ENCODE measurements at regions not wholly inside any gene's neighbourhood (a gene's known extent, or its start where the extent isn't known, plus 50 kb on each side); places are given as distances from the start of the nearest gene placed in this dataset.
"Not testable (repeated sequence)": the region's sequence is repeated elsewhere in the genome, so short reads cannot be mapped to it uniquely, and the experiment has no call there.

DNA sequence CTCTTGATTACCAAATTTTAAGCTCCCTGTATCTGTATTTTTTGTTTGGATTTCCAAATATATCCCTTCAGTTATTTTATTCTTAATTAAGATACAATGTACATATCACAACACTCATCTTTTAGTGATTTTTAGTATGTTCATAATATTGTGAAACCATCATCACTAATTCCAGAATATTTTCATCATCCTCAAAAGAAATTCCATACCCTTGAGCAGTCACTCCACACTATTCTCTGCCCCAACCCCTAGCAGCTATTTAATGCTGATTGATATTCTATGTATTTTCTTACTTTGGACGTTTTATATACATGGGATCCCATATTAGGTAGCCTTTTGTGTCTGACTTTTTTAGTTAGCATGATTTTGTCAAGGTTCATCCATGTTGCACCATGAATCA lies 127.4 kb upstream of the SLC8A1 start:
- no peak for DNase-seq (ENCODE audit: low spot score)

DNA sequence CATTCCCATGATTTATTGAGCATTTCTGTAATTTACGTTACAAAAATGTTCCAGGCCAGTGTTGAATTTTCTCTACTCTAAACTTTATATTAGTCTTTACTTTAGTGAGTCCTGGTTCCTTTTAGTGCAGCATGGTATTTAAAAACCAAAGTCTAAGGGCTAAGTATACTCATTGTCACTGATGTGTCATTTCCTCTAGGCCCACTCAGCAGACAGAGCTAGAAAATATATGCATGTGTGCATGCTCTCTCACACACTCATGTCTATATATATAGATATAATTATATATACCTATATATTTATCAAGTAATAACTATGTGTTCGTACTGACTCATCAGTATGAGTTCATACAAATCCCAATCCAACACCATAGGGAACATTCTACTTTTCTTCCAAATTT lies 132.5 kb upstream of the SLC8A1 start:
- no peak for DNase-seq (ENCODE audit: low spot score)

DNA sequence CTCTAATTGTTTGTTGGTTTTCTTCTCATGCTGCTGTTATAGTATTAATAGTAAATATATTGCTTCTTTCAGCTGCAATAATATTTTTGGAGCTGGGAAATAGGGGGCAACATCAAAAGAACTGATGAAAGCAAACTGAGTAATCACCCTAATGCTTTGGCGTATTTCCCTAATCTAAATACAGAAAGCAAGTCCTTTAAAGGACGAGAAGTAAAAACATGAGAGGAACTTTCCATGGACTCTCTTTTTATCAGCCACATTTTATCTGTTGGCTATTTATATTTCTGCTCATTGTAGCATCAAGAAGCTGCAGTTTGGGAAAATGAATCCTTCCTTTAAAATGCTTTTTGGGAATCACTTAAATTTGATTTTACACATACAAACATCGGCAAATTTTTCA lies 139.9 kb upstream of the SLC8A1 start:
- no peak for DNase-seq (ENCODE audit: low spot score)

DNA sequence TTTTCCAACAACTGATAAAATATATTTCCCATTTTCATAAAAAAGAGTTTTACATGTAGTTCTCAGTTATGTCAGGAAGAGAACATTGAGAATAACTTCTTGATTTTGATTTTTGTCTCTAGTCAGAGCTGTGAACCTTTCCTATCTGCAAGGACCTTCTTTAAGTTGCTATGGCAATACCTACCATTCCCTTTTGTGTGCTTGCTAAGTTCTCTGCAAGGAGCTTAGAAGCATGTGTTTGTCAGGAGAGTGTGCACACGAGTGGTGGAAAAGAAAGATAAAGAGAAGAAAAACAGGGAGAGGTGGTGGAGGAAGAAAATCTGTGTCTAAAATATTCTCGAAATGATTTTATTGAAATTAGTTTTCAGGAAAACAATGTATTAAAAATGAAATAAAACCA lies 140.3 kb upstream of the SLC8A1 start:
- no peak for DNase-seq (ENCODE audit: low spot score)

DNA sequence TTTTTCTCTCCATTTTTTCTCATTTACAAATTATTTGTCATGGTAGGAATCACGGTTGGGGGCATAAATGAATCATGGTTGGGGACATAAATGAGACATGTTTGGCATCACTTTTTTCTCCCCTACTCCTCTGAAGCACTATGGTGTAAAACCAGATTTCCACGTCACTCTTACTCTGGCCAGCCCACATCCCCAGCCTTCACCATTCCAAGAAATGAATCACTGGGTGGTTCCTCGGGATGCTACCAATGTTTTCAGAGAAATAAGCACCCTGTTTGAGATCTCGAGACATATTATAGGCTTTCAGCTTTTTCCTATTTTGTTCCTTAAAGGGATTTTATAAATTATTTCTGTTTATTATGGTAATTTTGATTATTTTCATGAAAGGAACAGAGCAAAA lies 155.0 kb upstream of the SLC8A1 start:
- no peak for DNase-seq (ENCODE audit: low spot score)

DNA sequence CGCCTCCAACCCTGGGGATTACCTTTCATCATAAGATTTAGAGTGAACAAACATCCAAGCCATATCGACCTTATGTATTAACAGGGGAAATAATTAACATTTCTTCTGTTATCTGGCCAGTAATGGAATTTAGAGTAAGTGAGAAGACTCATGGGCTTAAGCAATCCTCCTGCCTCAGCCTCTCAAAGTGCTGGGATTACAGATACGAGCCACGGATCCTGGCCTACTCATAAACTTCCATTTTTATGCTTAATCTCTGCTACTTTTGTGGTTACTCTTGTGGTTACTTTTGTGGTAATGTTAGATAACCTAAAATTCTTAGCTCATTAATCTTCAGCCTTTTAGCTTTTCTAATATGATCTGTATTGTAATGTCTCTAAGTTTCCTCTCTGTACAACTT lies 159.3 kb upstream of the SLC8A1 start:
- DNase-seq (ENCODE audit: low spot score) = no peak

DNA sequence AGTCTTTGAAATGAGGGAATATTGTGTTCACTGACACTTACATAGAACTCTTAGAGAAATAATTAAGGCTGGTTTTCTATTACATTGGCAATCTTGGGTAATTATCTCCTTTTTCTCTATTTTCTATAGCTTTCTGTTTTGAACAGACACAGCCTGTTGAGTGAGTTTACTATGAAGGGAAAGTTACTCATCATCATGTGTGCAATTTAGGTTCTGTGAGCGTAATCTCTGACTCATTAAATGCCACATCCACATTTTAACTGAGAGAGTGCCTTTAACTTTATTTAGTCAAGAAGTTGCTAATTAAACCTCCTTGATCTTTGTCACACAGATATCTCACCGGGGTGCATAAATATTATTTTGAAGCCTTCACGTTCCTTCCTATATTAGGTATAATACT lies 174.0 kb upstream of the SLC8A1 start:
- DNase-seq (ENCODE audit: low spot score) = no peak

DNA sequence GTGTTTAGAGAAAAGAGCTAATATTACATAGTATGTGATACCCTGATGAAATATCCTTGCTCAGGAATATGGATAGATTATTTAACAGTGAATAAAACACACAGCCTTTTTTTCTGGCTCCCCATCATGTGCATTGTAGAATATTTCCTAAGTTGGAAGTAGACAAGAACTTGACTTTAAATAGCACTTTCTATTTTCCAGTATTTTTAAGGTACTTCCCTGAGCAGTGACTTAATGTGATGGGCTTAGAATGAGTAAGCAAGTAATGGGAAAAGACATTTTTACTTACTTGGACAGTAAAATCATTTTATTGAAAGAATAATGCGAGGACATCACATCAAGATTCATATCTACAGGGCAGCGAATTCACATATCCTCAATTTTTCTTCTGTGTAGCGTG lies 176.7 kb upstream of the SLC8A1 start:
- no peak for DNase-seq (ENCODE audit: low spot score)

DNA sequence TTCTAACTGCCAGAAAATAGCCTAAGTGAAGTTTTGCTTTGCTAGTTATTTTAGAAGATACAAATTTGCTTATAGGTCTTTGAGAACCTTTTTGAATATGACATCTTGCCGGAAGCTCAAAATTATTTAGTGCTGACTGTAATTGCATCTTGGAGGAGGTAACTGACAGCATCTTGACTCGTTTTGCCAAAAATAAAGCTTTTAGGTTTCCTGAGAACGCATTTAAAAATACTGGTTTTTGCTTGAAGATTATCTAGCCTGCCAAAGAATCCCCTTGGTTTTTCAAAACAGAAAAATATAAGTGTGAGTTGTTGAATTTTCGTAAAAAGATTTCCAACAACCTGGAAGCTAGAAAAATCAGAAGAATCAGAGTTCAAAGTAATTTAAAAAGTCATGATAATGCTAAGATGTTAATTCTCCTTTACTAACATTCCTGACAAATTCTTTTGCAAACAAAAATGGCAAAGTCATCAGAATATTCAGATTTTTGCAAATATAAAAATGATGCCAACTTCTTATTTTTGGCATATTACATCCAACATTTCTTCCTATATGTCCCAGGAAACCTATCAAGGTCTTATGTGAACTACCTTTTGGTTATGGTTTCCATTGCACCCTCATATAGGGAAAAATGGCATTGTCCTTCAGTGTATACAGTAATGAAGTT lies 178.0 kb upstream of the SLC8A1 start:
- DNase-seq (ENCODE audit: low spot score) = no peak

DNA sequence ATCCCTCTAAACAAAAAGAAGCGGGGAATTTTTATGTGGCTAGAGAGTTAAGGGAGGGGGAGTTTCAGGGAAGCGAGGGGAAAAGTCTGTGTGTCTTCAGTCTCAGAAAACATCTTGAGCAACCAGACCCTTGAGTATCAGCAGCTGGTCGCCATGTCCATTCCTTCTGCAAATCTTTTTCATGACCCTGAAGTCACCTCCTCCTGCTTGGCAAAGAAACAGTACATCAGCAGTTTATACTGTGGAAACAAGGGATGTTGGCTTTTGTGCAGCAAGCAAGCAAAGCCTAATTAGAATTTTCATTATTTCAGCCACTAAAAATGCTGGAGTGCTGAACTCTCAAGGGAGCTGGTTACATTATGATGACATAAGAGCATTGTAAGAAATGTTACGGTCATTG lies 187.4 kb upstream of the SLC8A1 start:
- no peak for DNase-seq (ENCODE audit: low spot score)

DNA sequence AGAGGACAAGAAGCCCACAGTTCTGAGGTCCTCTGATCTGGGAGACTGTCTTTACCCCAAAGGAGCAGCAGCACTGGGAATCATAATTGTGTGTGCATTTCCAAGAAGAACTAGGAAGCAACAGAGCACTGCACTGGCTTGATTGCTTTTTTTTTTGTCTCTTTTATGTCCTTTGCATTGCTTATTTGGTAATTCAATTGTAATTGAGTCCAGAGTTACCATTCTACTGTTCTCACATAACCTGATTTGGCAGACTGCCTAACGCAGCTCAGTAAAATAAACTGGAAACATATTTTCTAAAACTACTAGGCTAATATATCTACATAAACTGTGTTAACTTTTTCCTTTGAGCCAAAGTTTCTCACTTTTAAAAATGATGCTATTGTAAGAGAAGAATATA lies 190.3 kb upstream of the SLC8A1 start:
- DNase-seq (ENCODE audit: low spot score) = no peak

DNA sequence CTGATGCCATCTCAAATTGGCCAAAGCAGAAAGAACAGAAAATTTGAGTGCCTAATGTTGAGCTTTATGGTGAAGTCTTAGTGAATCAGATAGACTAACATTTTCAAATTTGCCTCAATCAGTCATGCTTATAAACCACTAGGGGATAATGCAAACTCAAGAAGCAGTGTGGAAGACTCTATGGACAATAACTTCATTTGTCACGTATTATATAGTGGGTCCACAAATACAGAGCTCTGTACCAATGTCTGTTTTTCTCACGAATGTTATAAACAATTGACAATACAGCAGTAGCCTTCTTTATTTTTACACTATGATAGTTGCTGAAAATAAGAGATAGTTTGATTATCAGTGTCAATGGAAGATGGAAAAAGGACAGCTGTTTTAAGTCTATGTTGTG lies 190.8 kb upstream of the SLC8A1 start:
- no peak for DNase-seq (ENCODE audit: low spot score)

DNA sequence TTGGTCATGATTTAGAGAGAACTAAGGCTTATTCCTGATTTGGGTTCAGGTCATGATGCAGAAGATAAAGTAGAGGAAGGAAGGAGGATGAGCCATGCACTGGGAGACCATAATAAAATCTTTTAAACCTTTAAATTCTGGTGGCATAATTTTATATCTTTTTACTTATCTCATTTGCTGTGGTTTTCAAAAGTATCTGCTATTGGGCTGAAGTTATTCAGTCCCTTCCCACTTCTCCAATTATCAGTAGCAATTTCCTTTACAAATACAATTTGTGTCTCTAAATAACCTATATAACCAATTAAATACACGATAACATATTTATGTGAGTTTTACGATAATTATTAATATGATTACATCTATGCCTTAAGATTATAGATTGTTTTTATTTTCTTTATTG lies 194.8 kb upstream of the SLC8A1 start:
- no peak for DNase-seq (ENCODE audit: low spot score)

DNA sequence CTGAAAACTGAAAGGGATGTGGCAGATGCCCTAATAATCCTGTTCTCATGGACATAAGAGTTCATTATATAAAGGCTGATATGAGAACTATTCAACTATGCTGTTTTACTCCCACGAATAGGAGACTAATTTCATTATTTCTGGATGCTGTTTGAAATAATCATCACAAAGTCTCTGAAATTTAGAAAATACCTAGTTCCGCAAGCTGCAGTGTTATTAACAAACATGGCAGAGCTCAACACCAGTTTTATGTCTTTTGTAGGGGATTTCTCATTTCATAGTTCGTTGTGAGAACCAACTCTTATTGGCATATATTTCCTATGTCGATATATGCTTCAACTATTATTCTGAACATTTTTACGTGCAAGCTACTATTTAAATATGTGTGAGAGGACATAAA lies 200.3 kb upstream of the SLC8A1 start:
- no peak for DNase-seq (ENCODE audit: low spot score)

DNA sequence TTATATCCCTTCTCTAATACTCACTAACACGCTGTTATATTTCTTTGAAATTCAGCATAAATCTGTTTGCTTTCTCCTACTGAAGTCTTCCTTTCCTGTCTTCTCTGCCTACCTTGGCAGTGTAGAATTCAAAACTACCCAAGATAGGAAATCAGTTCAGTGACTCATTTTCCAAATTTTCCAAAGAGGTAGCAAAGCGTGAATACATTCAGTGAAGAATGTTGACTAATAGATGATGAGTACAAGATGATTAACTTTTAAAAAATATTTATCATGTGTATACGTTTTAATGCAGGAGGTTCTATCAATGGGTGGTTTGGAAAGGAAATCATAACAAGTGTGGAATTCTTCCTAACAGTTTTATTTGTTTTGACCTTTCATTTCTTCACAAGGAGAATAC lies 201.9 kb upstream of the SLC8A1 start:
- no peak for DNase-seq (ENCODE audit: low spot score)

DNA sequence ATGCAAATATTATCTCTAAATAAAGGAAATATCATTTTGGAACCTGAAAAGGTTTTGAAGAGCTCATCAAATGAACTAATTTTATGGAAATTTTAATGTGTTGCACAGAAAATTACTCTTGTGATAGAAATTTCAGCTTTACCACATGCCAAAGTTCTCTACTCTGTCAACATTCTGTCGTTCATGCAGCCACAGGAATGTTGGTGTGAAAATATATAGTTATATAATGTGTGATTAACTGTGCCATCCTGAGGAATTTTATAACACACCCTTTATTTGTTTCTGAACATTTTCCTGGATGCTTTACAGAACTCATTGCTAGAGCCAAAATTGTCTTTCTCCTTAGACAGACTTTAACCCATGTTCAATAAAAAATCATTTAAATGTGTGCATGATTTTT lies 202.5 kb upstream of the SLC8A1 start:
- no peak for DNase-seq (ENCODE audit: low spot score)

DNA sequence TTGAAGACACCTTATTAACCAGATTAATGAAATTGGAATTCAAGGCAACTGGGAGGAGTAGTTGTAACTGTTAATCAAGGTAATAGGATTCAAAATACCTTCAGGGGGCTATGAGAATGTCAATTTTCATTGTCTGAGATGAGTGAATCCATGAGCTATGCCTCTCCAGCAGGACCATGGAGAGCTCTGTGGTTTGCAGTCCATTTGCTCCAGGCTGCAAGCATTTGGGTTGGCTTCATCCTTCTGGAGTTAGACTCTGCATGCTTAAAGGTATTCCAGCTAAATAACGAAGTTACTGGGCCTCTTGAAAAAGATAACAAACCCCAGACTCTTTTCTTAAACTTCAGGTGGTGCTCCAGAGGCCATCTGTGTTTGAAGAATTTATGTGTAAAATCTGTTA lies 207.1 kb upstream of the SLC8A1 start:
- DNase-seq (ENCODE audit: low spot score) = no peak

DNA sequence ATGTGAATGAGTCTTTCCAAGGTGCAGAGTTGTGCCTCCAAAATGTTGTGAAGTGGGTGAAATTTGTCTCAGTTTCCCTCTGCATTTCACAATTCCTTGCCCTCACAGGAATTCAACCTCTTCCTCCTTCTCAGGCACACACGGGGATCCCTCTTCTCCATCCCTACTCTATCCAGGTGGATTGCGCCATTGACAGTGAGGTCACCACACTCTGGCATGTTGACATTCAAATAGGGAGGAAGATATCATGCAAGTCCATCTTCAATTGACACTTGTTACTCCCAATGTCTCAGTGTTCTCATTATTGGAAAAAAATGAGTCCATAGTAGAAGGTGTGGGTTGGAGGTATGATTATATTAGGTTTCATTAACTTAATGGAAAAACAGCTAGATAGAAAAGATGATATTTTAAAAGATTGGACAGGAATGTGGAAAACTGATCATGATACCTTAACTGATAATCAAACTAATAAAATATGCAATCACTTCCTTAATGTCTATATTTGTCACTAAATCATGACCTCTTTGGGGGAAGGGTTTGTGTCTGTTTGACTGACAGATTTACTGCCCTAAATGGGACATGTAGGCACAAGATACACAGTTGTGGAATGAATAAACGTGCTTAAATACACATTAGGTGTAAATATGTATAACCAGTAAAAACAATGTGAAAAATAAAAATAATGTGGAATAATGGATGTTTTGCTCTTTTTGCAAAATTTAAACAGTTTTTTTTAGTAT lies 213.8 kb upstream of the SLC8A1 start:
- no peak for DNase-seq (ENCODE audit: low spot score)

DNA sequence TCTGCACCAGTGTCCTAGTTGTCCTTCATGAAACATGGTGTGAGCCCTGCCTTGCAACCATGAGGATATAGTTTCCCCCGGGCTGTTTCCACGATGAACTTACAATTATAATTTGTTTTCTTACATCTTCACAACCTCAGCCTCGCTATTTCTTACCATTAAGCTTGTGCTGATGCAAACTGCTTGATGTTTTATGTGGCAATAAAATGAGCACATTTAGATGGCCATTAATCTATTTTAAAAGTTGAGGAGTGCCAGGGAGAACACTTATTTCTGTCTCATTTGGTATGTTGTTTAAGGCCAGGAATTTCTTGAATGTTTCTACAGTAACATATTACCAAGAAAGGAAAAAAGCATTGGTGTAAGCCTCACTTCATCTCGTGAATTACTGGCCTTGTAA lies 214.5 kb upstream of the SLC8A1 start:
- no peak for DNase-seq (ENCODE audit: low spot score)

DNA sequence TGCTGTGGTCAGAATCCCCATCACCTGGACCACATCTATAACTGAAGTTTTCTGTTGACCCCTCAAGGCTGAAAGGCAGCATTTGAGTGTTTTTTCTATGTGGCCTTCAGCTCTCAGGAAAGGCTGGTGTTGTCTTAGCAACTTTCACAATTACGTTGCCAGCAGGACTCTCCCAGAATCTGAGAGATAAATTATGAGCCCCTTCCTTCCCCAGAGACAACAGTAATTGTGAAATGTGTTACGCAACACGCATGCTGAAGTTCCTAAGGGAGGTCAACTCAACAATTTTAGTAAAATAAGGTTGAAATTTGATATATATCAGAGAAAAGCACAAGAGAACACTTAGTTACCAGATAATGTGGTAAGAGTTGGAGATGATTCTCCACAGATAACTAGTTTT lies 216.5 kb upstream of the SLC8A1 start:
- DNase-seq (ENCODE audit: low spot score) = no peak

DNA sequence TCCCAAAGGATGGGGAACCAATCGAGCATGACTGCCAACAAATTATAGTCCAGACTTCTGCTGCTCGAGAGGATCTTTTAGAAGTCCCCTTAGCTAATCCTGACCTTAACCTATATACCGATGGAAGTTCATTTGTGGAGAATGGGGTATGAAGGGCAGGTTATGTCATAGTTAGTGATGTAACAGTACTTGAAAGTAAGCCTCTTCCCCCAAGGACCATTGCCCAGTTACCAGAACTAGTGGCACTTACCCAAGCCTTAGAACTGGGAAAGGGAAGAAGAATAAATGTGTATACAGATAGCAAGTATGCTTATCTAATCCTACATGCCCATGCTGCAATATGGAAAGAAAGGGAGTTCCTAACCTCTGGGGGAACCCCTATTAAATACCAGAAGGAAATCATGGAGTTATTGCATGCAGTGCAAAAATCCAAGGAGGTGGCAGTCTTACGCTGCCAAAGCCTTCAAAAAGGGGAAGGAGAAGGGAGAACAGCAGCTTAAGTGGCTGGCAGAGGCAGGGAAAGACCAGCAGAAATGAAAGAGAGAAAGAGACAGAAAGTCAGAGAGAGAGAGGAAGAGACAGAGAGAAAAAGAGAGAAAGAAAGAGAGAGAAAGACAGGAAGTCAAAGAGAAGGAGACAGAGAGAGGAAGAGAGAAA lies 224.4 kb upstream of the SLC8A1 start:
- DNase-seq (ENCODE audit: low spot score) = not testable (repeated sequence)

DNA sequence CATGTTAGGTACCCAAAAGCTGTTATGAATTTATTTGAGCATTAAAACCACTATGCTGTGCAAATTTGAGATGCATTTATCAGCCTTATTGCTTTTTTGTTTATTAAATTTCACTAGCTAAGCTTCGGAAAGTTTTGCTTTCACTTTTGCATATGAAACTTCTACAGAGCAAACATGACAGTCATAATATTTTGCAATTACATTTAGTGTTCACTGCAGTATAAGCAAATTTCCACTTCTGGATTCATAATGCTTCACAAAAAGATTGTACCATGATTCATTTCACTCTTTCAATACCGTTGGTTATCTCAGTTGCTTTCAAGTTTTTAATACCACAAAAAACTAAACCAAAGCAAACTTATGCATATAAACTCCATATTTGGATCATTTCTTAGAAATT lies 228.7 kb upstream of the SLC8A1 start:
- DNase-seq (ENCODE audit: low spot score) = no peak

DNA sequence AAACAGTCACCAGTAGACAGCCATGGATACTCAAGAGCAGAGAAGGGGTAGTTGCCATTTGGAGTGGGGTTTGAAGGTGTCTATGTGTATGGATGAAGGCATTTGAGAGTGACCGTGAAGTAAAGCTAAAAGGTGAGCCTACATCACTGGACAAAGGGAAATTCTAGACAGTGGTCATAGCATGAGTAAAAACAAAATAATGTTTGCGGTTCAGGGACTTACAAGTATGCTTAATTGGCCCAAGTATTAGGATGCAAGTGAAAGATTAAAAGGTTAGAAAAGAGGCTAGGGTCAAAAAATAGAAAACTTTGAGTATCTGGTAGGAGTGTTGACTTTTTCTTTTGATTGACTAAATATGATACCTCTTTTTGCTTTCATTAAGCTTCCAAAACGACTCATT lies 238.1 kb upstream of the SLC8A1 start:
- no peak for DNase-seq (ENCODE audit: low spot score)

DNA sequence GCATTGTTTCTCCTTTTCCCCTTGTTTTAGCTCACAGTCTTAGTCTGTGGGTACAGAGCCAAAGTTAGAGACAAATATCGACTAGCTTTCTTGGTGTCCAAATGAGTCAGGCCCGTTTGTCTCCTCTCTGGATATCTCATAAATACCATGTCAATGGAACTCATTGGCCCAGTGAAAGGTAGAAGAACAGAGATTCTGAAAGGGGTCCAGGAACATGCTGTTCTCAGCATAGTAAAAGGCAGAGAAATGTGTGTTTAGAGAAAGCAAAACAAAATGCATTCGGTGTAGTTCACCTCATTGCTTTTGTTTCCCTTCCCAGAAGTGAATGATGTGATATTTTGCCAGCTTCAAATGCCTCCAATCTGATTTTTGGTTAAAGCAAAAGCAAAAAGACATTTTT lies 238.6 kb upstream of the SLC8A1 start:
- peak; percentile 5 for DNase-seq (ENCODE audit: low spot score)

All from pons (tissue), 1 donor.